NCI-H2196 treated with DMSO at 0.1 percent for 48 hours (cell line): ENCODE measurements at regions not wholly inside any gene's neighbourhood (a gene's known extent, or its start where the extent isn't known, plus 50 kb on each side); places are given as distances from the start of the nearest gene placed in this dataset.

Source experiments
- DNase-seq: peaks from one replicate; lab custom pipeline; 2025; ENCODE audit not compliant: unreplicated experiment; lab: John Stamatoyannopoulos, UW

- DNase-seq = no peak
Observed at GRCh38 chr14:29446971-29447370, 480.7 kb downstream of the PRKD1 start.

- no peak for DNase-seq
Observed at GRCh38 chr14:29451941-29452340, 475.7 kb downstream of the PRKD1 start.

- DNase-seq = no peak
Observed at GRCh38 chr14:29453045-29453444, 474.6 kb downstream of the PRKD1 start.

- DNase-seq = no peak
Observed at GRCh38 chr14:29454026-29454693, 473.5 kb downstream of the PRKD1 start.

GRCh38 chr14:29458547-29458946 is 469.1 kb downstream of the PRKD1 start:
- no peak for DNase-seq

GRCh38 chr14:29459531-29459930 is 468.1 kb downstream of the PRKD1 start:
- DNase-seq = no peak

- no peak for DNase-seq
Observed at GRCh38 chr14:29459969-29460560, 467.6 kb downstream of the PRKD1 start.

GRCh38 chr14:29461101-29461500 is 466.5 kb downstream of the PRKD1 start:
- no peak for DNase-seq

- DNase-seq = no peak
Observed at GRCh38 chr14:29461506-29461905, 466.1 kb downstream of the PRKD1 start.

GRCh38 chr14:29462321-29462720 is 465.3 kb downstream of the PRKD1 start:
- DNase-seq = no peak

GRCh38 chr14:29462772-29463171 is 464.9 kb downstream of the PRKD1 start:
- DNase-seq = no peak

GRCh38 chr14:29463727-29464395 is 463.8 kb downstream of the PRKD1 start:
- no peak for DNase-seq

GRCh38 chr14:29465095-29465494 is 462.6 kb downstream of the PRKD1 start:
- no peak for DNase-seq

- no peak for DNase-seq
Observed at GRCh38 chr14:29475641-29476040, 452.0 kb downstream of the PRKD1 start.

GRCh38 chr14:29486132-29486531 is 441.5 kb downstream of the PRKD1 start:
- no peak for DNase-seq

- DNase-seq = no peak
Observed at GRCh38 chr14:29489911-29490425, 437.7 kb downstream of the PRKD1 start.

- DNase-seq = no peak
Observed at GRCh38 chr14:29493849-29494248, 433.8 kb downstream of the PRKD1 start.

GRCh38 chr14:29494312-29494711 is 433.3 kb downstream of the PRKD1 start:
- no peak for DNase-seq

- DNase-seq = no peak
Observed at GRCh38 chr14:29503903-29504302, 423.7 kb downstream of the PRKD1 start.

GRCh38 chr14:29518335-29518734 is 409.3 kb downstream of the PRKD1 start:
- DNase-seq = no peak

GRCh38 chr14:29521526-29522137 is 406.0 kb downstream of the PRKD1 start:
- no peak for DNase-seq
